ENCODE measurements at regions not wholly inside any gene's neighbourhood (a gene's known extent, or its start where the extent isn't known, plus 50 kb on each side); places are given as distances from the start of the nearest gene placed in this dataset.

- DNase-seq (ENCODE audit: low read depth in 1 of 2, low spot score in 2 of 2), result no peak
- H3K9me3 ChIP-seq (replicated peaks), result no peaks in the 10 kb centered on the region
- H3K4me3 ChIP-seq, result no peak overlapping the region
- no peaks in the 10 kb centered on the region for H3K27me3 ChIP-seq (replicated peaks)
- no peaks in the 10 kb centered on the region for H3K36me3 ChIP-seq
- H3K27ac ChIP-seq, result no peak overlapping the region
- H3K4me1 ChIP-seq (replicated peaks), result peaks cover 11% of the 10 kb centered on the region
These were observed 143.0 kb downstream of the CARTPT start for GRCh38 chr5:71862087-71862486.

GRCh38 chr5:71862507-71863060 is 143.5 kb downstream of the CARTPT start:
- Histone ChIP-seq H3K27me3 (replicated peaks) (no peaks in the 10 kb centered on the region), H3K4me1 (replicated peaks) (peaks cover 11% of the 10 kb centered on the region), H3K27ac (no peak overlapping the region), H3K4me3 (no peak overlapping the region), H3K36me3 (no peaks in the 10 kb centered on the region), H3K9me3 (replicated peaks) (no peaks in the 10 kb centered on the region)
- DNase-seq (ENCODE audit: low read depth in 1 of 2, low spot score in 2 of 2), result no peak

- H3K27me3 ChIP-seq (replicated peaks), result no peaks in the 10 kb centered on the region
These were observed 145.9 kb downstream of the CARTPT start for GRCh38 chr5:71864730-71865601.

GRCh38 chr5:71865665-71866320 is 146.7 kb downstream of the CARTPT start:
- H3K4me3 ChIP-seq, result no peak overlapping the region
- peaks cover 11% of the 10 kb centered on the region for H3K4me1 ChIP-seq (replicated peaks)
- no peaks in the 10 kb centered on the region for H3K27me3 ChIP-seq (replicated peaks)
- H3K9me3 ChIP-seq (replicated peaks), result no peaks in the 10 kb centered on the region
- no peak overlapping the region for H3K27ac ChIP-seq
- no peaks in the 10 kb centered on the region for H3K36me3 ChIP-seq
- no peak for DNase-seq (ENCODE audit: low read depth in 1 of 2, low spot score in 2 of 2)

More at GRCh38 chr5:71864730-71865601, 145.9 kb downstream of the CARTPT start:
- Histone ChIP-seq H3K4me3 (no peak overlapping the region), H3K36me3 (no peaks in the 10 kb centered on the region), H3K4me1 (replicated peaks) (peaks cover 11% of the 10 kb centered on the region), H3K27ac (no peak overlapping the region), H3K9me3 (replicated peaks) (no peaks in the 10 kb centered on the region)
- peak; percentile 61 to 68 for DNase-seq (ENCODE audit: low read depth in 1 of 2, low spot score in 2 of 2)

GRCh38 chr5:71872311-71872864 is 153.3 kb downstream of the CARTPT start:
- Histone ChIP-seq H3K36me3 (no peaks in the 10 kb centered on the region), H3K9me3 (replicated peaks) (no peaks in the 10 kb centered on the region), H3K27ac (no peak overlapping the region), H3K4me3 (no peak overlapping the region), H3K27me3 (replicated peaks) (no peaks in the 10 kb centered on the region), H3K4me1 (replicated peaks) (peaks cover 14% of the 10 kb centered on the region)
- DNase-seq (ENCODE audit: low read depth in 1 of 2, low spot score in 2 of 2), result no peak

GRCh38 chr5:71873191-71873591 is 154.1 kb downstream of the CARTPT start:
- H3K27me3 ChIP-seq (replicated peaks), result no peaks in the 10 kb centered on the region
- H3K9me3 ChIP-seq (replicated peaks), result no peaks in the 10 kb centered on the region
- H3K36me3 ChIP-seq, result no peaks in the 10 kb centered on the region
- H3K4me3 ChIP-seq, result no peak overlapping the region
- H3K4me1 ChIP-seq (replicated peaks), result peaks cover 14% of the 10 kb centered on the region
- DNase-seq (ENCODE audit: low read depth in 1 of 2, low spot score in 2 of 2), result no peak
- H3K27ac ChIP-seq, result no peak overlapping the region

- H3K27ac ChIP-seq, result no peak overlapping the region
- no peak overlapping the region for H3K4me3 ChIP-seq
- no peaks in the 10 kb centered on the region for H3K9me3 ChIP-seq (replicated peaks)
- no peaks in the 10 kb centered on the region for H3K27me3 ChIP-seq (replicated peaks)
- DNase-seq (ENCODE audit: low read depth in 1 of 2, low spot score in 2 of 2), result no peak
- H3K36me3 ChIP-seq, result no peaks in the 10 kb centered on the region
- peaks cover 17% of the 10 kb centered on the region for H3K4me1 ChIP-seq (replicated peaks)
These were observed 155.4 kb downstream of the CARTPT start for GRCh38 chr5:71874521-71874920.

- no peak for DNase-seq (ENCODE audit: low read depth in 1 of 2, low spot score in 2 of 2)
These were observed 158.4 kb downstream of the CARTPT start for GRCh38 chr5:71877511-71877910.

GRCh38 chr5:71880536-71880935 is 161.5 kb downstream of the CARTPT start:
- Histone ChIP-seq H3K4me3 (no peak overlapping the region), H3K36me3 (no peaks in the 10 kb centered on the region), H3K27ac (no peak overlapping the region), H3K4me1 (replicated peaks) (peaks cover 37% of the 10 kb centered on the region), H3K9me3 (replicated peaks) (no peaks in the 10 kb centered on the region), H3K27me3 (replicated peaks) (no peaks in the 10 kb centered on the region)
- no peak for DNase-seq (ENCODE audit: low read depth in 1 of 2, low spot score in 2 of 2)

More at GRCh38 chr5:71877511-71877910, 158.4 kb downstream of the CARTPT start:
- H3K4me3 ChIP-seq, result no peak overlapping the region
- no peaks in the 10 kb centered on the region for H3K27me3 ChIP-seq (replicated peaks)
- H3K4me1 ChIP-seq (replicated peaks), result peaks cover 22% of the 10 kb centered on the region
- H3K9me3 ChIP-seq (replicated peaks), result no peaks in the 10 kb centered on the region
- no peaks in the 10 kb centered on the region for H3K36me3 ChIP-seq
- H3K27ac ChIP-seq, result no peak overlapping the region

- Histone ChIP-seq H3K27ac (peak overlapping the region; percentile 82), H3K4me3 (no peak overlapping the region), H3K27me3 (replicated peaks) (no peaks in the 10 kb centered on the region), H3K4me1 (replicated peaks) (peaks cover 43% of the 10 kb centered on the region), H3K36me3 (no peaks in the 10 kb centered on the region), H3K9me3 (replicated peaks) (no peaks in the 10 kb centered on the region)
- peak; percentile 89 to 90 for DNase-seq (ENCODE audit: low read depth in 1 of 2, low spot score in 2 of 2)
These were observed 164.0 kb downstream of the CARTPT start for GRCh38 chr5:71882826-71883741.

GRCh38 chr5:71883742-71884103 is 164.6 kb downstream of the CARTPT start:
- no peak for DNase-seq (ENCODE audit: low read depth in 1 of 2, low spot score in 2 of 2)

GRCh38 chr5:71884926-71885325 is 165.9 kb downstream of the CARTPT start:
- no peak for DNase-seq (ENCODE audit: low read depth in 1 of 2, low spot score in 2 of 2)
- Histone ChIP-seq H3K4me3 (no peak overlapping the region), H3K4me1 (replicated peaks) (peaks cover 37% of the 10 kb centered on the region), H3K36me3 (no peaks in the 10 kb centered on the region), H3K9me3 (replicated peaks) (no peaks in the 10 kb centered on the region), H3K27me3 (replicated peaks) (no peaks in the 10 kb centered on the region), H3K27ac (no peak overlapping the region)

More at GRCh38 chr5:71883742-71884103, 164.6 kb downstream of the CARTPT start:
- H3K4me3 ChIP-seq, result no peak overlapping the region
- H3K36me3 ChIP-seq, result no peaks in the 10 kb centered on the region
- peaks cover 43% of the 10 kb centered on the region for H3K4me1 ChIP-seq (replicated peaks)
- H3K27me3 ChIP-seq (replicated peaks), result no peaks in the 10 kb centered on the region
- H3K27ac ChIP-seq, result peak overlapping the region; percentile 82
- H3K9me3 ChIP-seq (replicated peaks), result no peaks in the 10 kb centered on the region

GRCh38 chr5:71886406-71886805 is 167.3 kb downstream of the CARTPT start:
- Histone ChIP-seq H3K27ac (no peak overlapping the region), H3K4me3 (no peak overlapping the region), H3K36me3 (no peaks in the 10 kb centered on the region), H3K27me3 (replicated peaks) (no peaks in the 10 kb centered on the region), H3K4me1 (replicated peaks) (peaks cover 36% of the 10 kb centered on the region), H3K9me3 (replicated peaks) (no peaks in the 10 kb centered on the region)
- no peak for DNase-seq (ENCODE audit: low read depth in 1 of 2, low spot score in 2 of 2)
